B cell (primary cell): ENCODE measurements at regions not wholly inside any gene's neighbourhood (a gene's known extent, or its start where the extent isn't known, plus 50 kb on each side); places are given as distances from the start of the nearest gene placed in this dataset.

Experiments
- CTCF ChIP-seq: fragments of 200-600 bp; IDR thresholded peaks from one replicate; pipeline ENCODE4 v1.8.0; 2022; ENCODE audit warnings: antibody characterized with exemption, mild to moderate bottlenecking
- EZH2 ChIP-seq: IDR thresholded peaks from 2 replicates; pipeline ENCODE4 v1.6.1; 2012; ENCODE audit warnings: borderline replicate concordance, low read depth, mild to moderate bottlenecking, moderate library complexity, low read length; ENCODE audit not compliant: insufficient read depth, poor library complexity, severe bottlenecking

GRCh38 chr6:40816601-40817000 lies 222.4 kb downstream of the UNC5CL start:
- no peak for TF ChIP-seq CTCF
- TF ChIP-seq EZH2 = no peak
